GM18508 (cell line): ENCODE measurements at regions not wholly inside any gene's neighbourhood (a gene's known extent, or its start where the extent isn't known, plus 50 kb on each side); places are given as distances from the start of the nearest gene placed in this dataset.

Source experiments
- ATAC-seq: cut with Tn5 transposase; IDR thresholded peaks from one replicate; pipeline ENCODE4 v1.9.1; 2021; ENCODE audit warnings: moderate number of reproducible peaks; ENCODE audit not compliant: insufficient read depth, unreplicated experiment

DNA sequence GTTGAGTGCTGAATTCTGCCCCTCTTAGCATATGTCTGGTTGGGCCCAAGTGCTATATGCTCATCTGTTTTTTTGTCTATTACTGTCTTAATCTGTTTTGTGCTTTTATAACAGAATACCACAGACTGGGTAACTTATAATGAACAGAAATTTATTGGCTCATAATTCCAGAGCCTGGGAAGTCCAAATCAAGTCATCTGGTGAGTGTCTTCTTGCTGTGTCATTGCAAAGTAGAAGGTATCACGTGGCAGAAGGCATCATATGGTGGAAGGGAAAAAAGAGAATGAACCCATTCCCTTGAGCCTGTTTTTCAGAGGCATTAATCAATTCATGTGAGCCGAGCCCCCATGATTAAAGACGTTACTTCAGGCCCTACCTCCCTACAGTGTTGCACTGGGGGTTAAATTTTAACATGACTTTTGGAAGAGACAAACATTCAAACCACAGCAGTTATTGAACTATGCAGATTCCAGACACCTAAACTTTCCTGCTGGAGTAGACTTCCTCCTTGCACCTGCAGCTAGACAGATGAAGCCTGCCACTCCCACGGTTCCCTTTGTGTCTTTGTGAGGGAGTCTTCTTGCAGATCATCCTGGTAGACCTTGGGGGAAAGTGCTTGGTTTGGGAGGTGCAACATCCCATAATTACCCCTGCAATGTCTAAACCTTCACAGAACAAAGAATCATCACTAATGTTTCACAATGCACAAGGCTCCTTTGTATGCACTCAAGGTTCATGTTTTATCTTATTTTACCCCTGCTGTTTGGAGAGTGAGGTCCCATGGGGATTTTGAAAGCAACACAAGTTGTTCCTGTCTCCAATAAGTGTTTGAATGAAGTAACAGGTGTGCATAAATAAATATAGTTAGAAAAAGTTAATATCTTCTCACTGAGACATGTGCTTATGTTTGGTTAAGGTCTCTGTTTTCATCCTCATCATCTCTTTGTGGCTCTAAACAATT, 64.7 kb upstream of the XCR1 start:
- ATAC-seq: no peak

DNA sequence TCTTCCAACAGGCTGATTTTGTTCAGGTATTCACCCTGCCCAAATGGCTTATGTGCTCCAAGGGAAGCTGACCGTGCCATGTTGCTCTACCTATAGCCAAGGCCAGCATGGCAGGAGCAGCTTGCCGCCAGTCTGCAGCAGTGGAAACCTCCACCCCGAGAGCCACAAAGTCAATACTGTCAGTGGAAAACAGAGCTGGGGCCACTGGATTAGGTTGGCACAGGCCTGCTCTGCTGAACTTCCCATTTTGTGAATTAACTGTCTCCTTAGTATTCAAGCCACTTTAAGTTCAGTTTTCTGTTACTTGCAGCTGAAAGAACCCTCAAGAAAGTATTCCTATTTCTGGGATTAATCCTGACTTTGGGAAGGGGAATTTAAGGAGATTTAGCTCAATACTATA, 63.8 kb upstream of the XCR1 start:
- ATAC-seq: no peak

DNA sequence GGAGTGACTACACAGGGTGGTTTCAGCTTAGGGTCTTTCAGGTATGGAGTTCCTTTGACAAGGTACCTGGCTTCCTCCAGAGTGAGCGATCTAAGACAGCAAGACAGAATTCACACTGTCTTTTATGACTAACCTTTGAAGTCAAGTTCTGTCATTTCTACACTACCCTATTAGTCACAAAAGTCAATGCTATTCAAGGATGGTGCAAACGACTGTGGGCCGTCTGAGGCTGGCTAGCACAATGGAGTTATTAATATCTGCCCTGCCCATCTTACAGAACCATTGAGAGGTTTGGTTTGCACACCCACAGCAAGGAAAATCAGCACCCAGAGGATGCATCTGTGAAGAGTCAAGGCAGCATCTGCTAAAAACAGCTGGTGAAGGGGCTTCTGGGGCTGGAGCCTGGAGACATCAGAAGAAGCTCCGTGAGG, 62.9 kb upstream of the XCR1 start:
- no peak for ATAC-seq

DNA sequence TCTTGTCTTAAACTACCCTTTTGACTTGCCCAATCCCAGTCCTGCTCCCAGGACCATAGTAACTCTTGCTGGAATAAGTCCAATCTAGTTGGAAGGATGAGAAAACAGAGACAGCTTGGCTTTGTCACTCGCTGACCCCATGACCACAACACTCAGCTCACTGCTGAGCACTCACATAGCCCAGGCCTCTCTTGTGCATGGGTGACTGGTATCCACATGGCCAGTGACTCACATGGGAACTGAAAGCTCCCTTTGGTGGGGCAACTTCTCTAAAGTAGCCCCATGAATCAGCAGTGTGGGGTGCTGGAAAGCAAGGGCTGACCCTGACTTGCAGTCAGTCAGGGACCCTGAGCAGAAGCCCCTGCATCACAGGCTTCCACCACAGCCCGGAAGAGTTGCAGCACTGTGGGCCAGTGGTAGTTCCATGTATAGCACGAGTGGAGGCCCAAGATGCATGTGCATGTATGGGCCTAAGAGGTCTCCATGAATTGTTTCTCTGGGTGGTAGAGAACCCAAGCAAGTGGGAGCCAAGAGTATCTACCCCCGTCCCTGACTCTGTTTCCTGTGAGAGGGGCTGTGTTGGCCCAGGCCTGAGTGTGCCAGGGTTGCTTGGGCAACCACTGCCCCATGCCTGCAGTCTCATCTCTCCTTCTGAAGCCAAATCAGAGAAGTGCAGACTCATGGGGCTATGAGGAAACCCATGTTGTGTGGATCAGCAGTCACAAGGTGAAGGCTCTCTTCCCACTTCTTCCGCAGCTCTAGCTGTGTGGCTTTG, 62.1 kb upstream of the XCR1 start:
- no peak for ATAC-seq

DNA sequence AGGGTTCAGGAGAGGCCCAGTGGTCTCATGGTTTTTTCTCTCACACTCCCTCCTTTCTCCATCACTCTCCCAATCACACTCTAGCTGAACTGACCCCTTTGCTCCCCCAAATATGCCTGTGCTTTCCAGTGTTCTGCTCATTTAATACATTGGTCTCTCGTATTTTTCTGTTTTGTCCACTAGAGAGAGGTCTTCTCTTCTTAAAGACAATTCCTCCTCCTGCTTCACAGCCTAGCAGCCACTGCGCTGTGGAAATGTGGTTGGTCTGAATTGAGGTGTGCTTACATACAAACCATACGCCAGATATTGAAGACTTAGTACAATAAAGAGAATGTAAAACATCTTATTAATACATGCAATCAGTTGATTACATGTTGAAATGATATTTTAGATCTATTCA, 60.6 kb upstream of the XCR1 start:
- ATAC-seq: no peak

DNA sequence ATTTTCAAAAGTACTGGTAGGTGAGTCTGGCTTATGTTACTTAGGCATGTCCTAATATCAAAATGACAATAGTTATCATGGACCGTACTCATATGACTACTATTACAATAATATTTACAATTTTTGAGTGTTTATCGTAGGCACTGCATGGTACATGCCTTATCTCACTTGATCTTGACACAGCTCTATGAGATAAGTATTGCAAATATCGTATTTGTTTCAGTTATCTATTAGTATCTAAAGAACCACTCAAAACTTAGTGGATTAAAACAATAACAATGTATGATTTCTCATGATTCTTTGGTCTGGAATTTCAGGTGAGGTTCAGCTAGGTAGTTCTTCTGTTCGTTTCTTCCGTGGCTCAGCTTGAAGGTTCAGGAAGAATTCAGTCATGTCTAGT, 59.7 kb upstream of the XCR1 start:
- ATAC-seq: no peak

DNA sequence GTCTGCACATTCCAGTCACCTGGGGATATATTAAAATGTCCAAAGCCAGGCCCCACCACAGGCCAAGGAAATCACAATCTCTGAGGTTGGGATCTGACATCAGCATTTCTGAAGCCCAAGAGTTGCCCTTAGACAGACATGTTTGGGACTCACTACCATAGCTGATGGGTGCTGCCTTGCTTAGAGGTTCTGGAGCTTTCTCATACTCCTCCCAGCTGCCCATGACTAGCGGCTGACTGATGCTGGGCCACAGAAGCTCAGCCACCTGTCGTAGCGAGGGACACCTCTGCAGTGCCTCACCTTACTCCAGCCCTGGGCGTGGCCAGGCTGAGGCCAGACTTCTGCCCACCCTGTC, 58.8 kb upstream of the XCR1 start:
- no peak for ATAC-seq

DNA sequence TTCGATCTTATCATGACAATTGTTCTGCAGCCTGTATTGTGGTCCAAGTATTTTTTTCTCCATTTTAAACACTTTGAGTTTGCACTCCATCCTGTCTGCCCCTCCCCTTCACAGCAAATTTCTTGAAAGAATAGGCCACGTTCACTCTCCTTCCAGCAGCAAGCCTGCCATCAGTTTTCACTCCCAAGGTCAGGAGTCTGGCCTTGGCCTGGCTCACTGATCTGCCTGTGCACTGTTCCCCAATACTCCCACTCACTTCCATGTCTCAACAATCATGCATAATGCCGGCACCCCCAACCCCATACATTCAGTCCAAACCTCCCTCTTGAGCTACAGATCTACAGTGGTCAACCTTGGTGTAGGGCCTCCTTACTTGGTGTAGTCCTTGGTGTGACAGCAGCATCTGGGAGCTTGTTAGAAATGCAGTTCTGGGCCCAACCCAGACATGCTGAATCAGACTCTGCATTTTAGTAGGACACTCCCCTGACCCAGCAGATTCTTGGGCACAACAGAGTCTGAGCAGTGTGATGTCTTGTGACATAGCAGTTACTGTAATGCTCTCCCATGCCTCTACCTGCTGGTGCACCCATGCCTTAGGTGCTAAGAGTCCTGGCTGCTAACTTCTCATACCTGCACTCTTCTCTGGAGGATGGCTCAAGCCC, 58.3 kb upstream of the XCR1 start:
- ATAC-seq: no peak

DNA sequence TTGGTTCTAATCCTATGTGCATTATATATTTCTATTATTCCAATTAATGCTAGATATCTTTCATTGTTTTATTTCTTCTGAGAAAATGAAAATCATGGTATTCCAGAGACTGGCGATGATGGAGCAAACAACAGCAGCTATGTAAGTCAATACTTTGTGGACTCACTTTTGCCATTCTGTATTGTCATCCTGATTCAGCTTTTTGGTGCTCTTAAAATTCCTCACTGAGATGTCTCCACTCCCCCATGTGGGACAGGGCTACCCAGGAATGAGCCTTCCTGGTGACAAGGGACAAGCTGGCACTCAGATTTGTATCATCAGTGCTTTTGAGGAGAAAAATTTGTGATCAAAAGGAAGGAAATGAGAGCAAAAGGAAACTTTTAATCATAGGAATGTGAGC, 56.7 kb upstream of the XCR1 start:
- ATAC-seq: no peak

DNA sequence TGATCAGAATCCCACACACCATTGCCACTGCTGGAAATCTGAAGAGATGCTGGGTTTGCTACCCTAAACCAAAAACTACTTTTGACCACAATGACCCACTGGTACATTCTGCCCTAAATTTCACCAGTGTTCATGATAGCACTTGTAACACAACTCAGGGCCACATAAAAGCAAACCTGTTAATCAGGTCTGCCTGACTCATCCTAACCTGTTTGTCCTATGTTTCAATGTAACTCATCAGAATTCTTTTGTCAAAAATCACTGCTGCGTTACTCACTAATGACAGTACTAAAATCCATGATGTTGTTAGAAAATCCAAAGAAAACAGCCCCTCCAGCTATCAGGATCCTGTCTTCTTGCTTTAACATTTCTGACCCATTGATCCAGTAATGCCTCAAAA, 55.6 kb upstream of the XCR1 start:
- ATAC-seq: no peak

DNA sequence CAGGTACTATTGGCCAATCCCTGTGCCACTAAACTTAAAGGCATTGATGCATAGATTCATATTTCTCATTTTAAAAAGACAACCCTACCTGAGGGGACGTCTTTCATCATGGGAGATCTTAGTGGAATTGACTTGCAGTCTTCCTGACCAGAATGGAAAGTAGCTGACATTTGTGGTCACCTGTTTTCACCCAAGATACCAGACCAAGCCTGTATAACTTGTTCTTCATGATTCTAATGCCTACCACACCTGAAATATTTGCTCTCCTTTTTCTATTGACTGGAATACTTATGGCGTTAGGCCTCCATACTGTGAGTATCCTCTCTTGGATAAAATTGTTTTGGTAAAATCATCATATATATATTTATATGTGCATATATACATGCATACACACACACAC, 54.7 kb upstream of the XCR1 start:
- no peak for ATAC-seq

DNA sequence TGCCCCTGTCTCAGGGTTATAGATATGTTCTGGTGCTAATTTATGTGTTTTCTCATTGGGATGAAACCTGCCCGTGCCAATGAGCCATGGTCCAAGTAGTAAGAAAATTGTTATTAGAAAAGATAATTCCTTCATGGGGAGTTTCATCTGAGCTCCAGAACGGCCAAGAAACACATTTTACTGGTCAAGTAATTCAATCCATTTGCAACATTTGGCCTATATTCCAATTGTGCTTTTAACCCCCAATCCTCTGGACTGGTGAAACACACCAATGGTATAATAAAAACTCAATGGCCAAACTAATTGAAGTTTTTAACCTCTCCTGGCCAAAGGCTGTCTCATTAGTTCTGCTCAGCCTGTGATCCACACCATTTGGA, 53.7 kb upstream of the XCR1 start:
- no peak for ATAC-seq

DNA sequence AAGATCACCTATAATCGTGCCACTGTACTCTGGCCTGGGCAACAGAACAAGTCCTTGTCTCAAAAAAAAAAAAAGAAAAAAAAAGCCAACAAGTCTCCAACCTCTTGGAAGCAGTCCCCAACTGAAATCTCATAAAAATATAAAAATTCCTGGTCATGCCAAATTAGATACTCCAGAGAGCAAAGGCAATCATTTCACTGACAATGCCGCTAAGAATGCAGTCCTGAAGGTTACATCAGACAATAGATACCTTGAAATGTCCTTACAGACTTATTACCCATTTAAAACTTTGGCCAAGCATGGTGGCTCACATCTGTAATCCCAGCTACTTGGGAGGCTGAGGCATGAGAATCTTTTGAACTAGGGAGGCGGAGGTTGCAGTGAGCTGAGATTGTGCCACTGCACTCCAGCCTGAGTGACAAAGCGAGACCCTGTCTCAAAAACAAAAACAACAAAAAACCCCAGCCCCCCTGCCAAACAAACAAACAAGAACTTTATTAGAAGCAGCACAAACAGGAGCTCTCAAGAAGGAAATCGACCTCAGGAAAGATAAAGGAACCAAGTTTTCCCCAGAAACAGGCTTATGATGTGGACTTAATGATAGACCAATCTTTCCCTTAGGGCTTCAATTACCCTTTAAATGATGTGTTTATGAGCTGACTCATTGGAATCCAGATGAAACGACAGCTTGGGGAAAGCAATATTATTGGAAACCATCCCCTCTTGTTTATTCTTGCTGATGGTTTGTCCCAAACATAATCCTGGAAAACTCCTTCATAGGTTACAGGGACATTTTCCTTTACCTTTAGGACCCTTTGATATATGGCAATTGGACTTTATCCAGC, 53.1 kb upstream of the XCR1 start:
- ATAC-seq: no peak

DNA sequence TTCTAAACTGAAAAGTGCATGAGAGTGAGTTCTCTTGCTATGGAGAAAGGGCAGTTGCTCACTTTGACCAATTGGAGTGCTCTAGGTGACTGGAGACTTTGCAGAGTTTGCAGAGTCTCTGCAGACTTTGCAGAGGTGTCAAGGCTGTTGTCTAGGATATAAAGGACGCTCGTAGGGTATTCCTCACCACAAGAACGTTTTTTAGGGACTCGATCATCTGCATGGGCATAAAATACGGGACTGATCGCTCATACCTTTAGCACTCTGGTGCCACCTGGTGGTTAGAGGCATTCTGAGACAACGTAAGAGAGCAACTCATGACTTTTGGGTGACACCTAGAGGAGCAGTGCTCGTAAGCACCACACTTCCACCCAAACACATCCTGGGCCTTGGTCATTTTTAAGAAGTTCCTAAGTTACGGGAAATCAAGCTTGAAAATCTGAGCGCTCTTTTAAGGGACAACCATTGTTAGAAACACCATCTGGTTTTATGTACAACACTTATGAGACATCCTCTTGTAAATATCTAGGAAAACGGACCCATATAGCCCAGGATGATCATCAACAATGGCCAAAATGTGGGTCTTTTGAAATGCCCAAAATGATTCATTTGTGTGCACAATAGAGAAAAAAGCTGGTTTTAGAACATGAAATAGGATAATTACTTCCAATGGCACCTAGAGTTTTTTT, 51.6 kb upstream of the XCR1 start:
- ATAC-seq: no peak
